ENCODE measurements at regions not wholly inside any gene's neighbourhood (a gene's known extent, or its start where the extent isn't known, plus 50 kb on each side); places are given as distances from the start of the nearest gene placed in this dataset.

DNA sequence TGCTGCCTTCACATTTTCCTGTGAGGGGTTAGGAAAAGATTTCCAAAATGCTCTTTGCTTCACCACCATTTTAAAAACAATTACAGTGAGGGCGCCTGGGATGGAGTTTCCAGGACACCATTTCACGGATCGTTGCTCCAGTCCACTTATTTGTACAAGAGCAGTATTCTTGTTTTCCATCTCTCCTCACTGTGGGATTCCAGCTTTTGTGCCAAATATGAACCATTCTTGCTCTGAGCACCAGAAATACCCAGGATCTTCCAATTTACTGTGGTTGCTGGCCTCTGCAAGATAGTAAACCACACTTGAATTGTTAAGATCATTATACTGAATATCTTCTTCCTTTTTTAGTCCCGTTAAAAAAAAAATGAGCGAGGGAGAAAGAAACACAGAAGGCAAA, 899.5 kb downstream of the TLE1 start:
- no peak for DNase-seq (ENCODE audit: low spot score)
- no peak overlapping the region for H3K27ac Mint-ChIP-seq
- H3K9me3 ChIP-seq (ENCODE audit: low read depth), result no peaks in the 10 kb centered on the region
- no peaks in the 10 kb centered on the region for H3K36me3 ChIP-seq
- no peaks in the 10 kb centered on the region for H3K27me3 ChIP-seq
- H3K36me3 Mint-ChIP-seq, result peaks cover 2% of the 10 kb centered on the region
- H3K27me3 Mint-ChIP-seq (ENCODE audit: insufficient read depth, low read depth), result no peaks in the 10 kb centered on the region
- H3K27ac ChIP-seq, result no peak overlapping the region
- peaks cover 24% of the 10 kb centered on the region for H3K9me3 Mint-ChIP-seq
- H3K9ac ChIP-seq, result no peak overlapping the region
- no peak overlapping the region for H3K4me2 ChIP-seq
- no peak overlapping the region for H3K4me3 Mint-ChIP-seq
- no peaks in the 10 kb centered on the region for H3F3A ChIP-seq (ENCODE audit: low read depth)
- no peak overlapping the region for H3K4me3 ChIP-seq
- no peaks in the 10 kb centered on the region for H3K79me2 ChIP-seq (ENCODE audit: low read depth)
- H4K20me1 ChIP-seq (ENCODE audit: low read depth), result no peaks in the 10 kb centered on the region
- H2AFZ ChIP-seq (replicated peaks), result peak overlapping the region; percentile 55
- no peaks in the 10 kb centered on the region for H3K4me1 ChIP-seq
- H3K4me1 Mint-ChIP-seq, result peaks cover 22% of the 10 kb centered on the region
- TF ChIP-seq EZH2phosphoT487 (IDR thresholded peaks at IDR 0.05) (no peak), EZH2 (IDR thresholded peaks at IDR 0.05) (no peak)
- TF ChIP-seq, protein P1, sequence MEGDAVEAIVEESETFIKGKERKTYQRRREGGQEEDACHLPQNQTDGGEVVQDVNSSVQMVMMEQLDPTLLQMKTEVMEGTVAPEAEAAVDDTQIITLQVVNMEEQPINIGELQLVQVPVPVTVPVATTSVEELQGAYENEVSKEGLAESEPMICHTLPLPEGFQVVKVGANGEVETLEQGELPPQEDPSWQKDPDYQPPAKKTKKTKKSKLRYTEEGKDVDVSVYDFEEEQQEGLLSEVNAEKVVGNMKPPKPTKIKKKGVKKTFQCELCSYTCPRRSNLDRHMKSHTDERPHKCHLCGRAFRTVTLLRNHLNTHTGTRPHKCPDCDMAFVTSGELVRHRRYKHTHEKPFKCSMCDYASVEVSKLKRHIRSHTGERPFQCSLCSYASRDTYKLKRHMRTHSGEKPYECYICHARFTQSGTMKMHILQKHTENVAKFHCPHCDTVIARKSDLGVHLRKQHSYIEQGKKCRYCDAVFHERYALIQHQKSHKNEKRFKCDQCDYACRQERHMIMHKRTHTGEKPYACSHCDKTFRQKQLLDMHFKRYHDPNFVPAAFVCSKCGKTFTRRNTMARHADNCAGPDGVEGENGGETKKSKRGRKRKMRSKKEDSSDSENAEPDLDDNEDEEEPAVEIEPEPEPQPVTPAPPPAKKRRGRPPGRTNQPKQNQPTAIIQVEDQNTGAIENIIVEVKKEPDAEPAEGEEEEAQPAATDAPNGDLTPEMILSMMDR (IDR thresholded peaks at IDR 0.05), result no peak

DNA sequence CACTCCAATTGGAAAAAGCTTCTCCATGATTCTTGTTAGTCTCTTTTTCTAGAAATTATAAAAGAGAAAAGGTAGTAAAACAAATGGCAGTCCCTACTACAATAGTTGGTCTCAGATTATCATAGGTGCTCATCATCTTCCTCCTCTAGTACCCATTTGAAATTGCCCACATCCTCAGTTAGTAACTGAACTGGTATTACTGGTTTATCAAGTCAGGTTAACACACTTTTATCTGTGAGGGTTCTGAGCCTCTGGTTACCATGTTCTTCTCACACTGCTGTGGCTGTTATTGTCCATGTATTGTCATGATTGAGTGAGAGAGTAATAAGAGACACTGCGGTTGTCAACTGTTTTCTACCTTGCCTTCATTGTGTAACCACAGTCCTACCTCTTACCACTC, 901.7 kb downstream of the TLE1 start:
- H3K36me3 ChIP-seq, result no peaks in the 10 kb centered on the region
- H3K27ac Mint-ChIP-seq, result no peak overlapping the region
- H3F3A ChIP-seq (ENCODE audit: low read depth), result no peaks in the 10 kb centered on the region
- no peak overlapping the region for H3K4me3 Mint-ChIP-seq
- no peaks in the 10 kb centered on the region for H3K36me3 Mint-ChIP-seq
- no peaks in the 10 kb centered on the region for H3K9me3 ChIP-seq (ENCODE audit: low read depth)
- H3K9ac ChIP-seq, result no peak overlapping the region
- peaks cover 22% of the 10 kb centered on the region for H3K4me1 Mint-ChIP-seq
- peaks cover 22% of the 10 kb centered on the region for H3K9me3 Mint-ChIP-seq
- DNase-seq (ENCODE audit: low spot score), result no peak
- no peak overlapping the region for H3K4me2 ChIP-seq
- no peaks in the 10 kb centered on the region for H3K27me3 ChIP-seq
- no peaks in the 10 kb centered on the region for H3K79me2 ChIP-seq (ENCODE audit: low read depth)
- H3K27me3 Mint-ChIP-seq (ENCODE audit: insufficient read depth, low read depth), result no peaks in the 10 kb centered on the region
- H3K27ac ChIP-seq, result no peak overlapping the region
- TF ChIP-seq, protein P1 (IDR thresholded peaks at IDR 0.05), result no peak
- no peak for TF ChIP-seq EZH2phosphoT487 (IDR thresholded peaks at IDR 0.05)
- no peak for TF ChIP-seq EZH2 (IDR thresholded peaks at IDR 0.05)
- no peaks in the 10 kb centered on the region for H3K4me1 ChIP-seq
- no peak overlapping the region for H3K4me3 ChIP-seq
- H4K20me1 ChIP-seq (ENCODE audit: low read depth), result no peaks in the 10 kb centered on the region
- H2AFZ ChIP-seq (replicated peaks), result no peak overlapping the region

DNA sequence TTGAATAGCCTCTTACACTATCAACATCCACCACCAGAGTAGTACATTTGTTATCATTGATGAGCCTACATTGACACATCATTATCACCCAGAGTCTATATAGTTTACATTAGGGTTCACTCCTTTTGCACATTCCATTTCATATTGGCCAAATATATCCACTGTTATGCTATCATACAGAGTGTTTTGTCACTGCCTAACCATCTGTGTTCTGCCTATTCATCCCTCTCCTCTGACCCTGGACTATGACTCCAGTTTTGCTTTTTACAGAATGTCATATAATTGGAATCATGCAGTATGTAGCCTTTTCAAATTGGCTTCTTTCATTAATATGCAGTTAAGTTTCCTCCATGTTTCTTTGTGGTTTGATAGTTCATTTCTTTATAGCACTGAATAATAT, 904.7 kb downstream of the TLE1 start:
- Histone ChIP-seq H3K79me2 (ENCODE audit: low read depth) (no peaks in the 10 kb centered on the region), H3K4me1 (no peaks in the 10 kb centered on the region), H3F3A (ENCODE audit: low read depth) (no peaks in the 10 kb centered on the region), H3K9ac (no peak overlapping the region), H2AFZ (replicated peaks) (no peak overlapping the region), H3K27ac (no peak overlapping the region), H3K9me3 (ENCODE audit: low read depth) (no peaks in the 10 kb centered on the region), H4K20me1 (ENCODE audit: low read depth) (no peaks in the 10 kb centered on the region), H3K4me3 (no peak overlapping the region), H3K36me3 (no peaks in the 10 kb centered on the region), H3K27me3 (no peaks in the 10 kb centered on the region), H3K4me2 (no peak overlapping the region)
- H3K27me3 Mint-ChIP-seq (ENCODE audit: insufficient read depth, low read depth), result no peaks in the 10 kb centered on the region
- no peak for DNase-seq (ENCODE audit: low spot score)
- no peak for TF ChIP-seq EZH2 (IDR thresholded peaks at IDR 0.05)
- TF ChIP-seq, protein P1 (IDR thresholded peaks at IDR 0.05), result no peak
- TF ChIP-seq EZH2phosphoT487 (IDR thresholded peaks at IDR 0.05), result no peak
- H3K4me1 Mint-ChIP-seq, result peaks cover 4% of the 10 kb centered on the region
- H3K4me3 Mint-ChIP-seq, result no peak overlapping the region
- no peaks in the 10 kb centered on the region for H3K36me3 Mint-ChIP-seq
- H3K27ac Mint-ChIP-seq, result no peak overlapping the region
- H3K9me3 Mint-ChIP-seq, result peaks cover 22% of the 10 kb centered on the region

Measured in neural progenitor cell (in vitro differentiated cells).